ENCODE measurements at regions not wholly inside any gene's neighbourhood (a gene's known extent, or its start where the extent isn't known, plus 50 kb on each side); places are given as distances from the start of the nearest gene placed in this dataset.
A peak's percentile ranks its signal among the peaks of the same experiment; 100 is the strongest.
"Not testable (repeated sequence)": the region's sequence is repeated elsewhere in the genome, so short reads cannot be mapped to it uniquely, and the experiment has no call there.

DNA sequence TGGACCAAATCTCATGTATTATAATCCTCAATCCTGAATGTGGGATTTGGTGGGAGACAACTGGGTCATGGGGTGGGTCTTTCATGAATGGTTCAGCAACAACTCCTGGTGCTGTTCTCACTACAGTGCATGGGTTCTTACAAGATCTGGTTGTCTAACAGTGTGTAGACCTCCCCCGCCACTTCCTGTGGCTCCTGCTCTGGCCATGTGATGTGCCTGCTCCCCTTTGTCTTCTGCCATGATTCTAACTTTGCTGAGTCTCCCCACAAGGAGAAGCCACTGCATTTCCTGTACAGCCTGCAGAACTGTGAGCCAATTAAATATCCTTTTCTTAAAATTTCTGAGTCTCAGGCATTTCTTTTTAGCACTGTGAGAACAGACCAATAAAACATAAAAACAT, 557.5 kb downstream of the GOLGA6L6 start:
- no peak overlapping the region for H3K4me3 ChIP-seq (ENCODE audit: low read depth, low read length)
- DNase-seq (ENCODE audit: low read depth) = peak; percentile 4
- no peak for TF ChIP-seq POLR2A (IDR thresholded peaks at IDR 0.05; ENCODE audit: extremely low read depth, insufficient read length)
- TF ChIP-seq, protein P1, sequence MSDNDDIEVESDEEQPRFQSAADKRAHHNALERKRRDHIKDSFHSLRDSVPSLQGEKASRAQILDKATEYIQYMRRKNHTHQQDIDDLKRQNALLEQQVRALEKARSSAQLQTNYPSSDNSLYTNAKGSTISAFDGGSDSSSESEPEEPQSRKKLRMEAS (IDR thresholded peaks at IDR 0.05; ENCODE audit: low read depth, low read length) = no peak
- TF ChIP-seq CTCF (IDR thresholded peaks at IDR 0.05; ENCODE audit: low read depth, low read length) = no peak
- TF ChIP-seq MYC (IDR thresholded peaks at IDR 0.05; ENCODE audit: low read depth, low read length) = no peak

- DNase-seq (ENCODE audit: low read depth) = no peak
- H3K4me3 ChIP-seq (ENCODE audit: low read depth, low read length) = no peak overlapping the region
- TF ChIP-seq MYC (IDR thresholded peaks at IDR 0.05; ENCODE audit: low read depth, low read length) (no peak), CTCF (IDR thresholded peaks at IDR 0.05; ENCODE audit: low read depth, low read length) (no peak), POLR2A (IDR thresholded peaks at IDR 0.05; ENCODE audit: extremely low read depth, insufficient read length) (no peak)
- TF ChIP-seq, protein P1 (IDR thresholded peaks at IDR 0.05; ENCODE audit: low read depth, low read length) = no peak
Observed at GRCh38 chr15:19974998-19975397, 566.6 kb downstream of the GOLGA6L6 start.

DNA sequence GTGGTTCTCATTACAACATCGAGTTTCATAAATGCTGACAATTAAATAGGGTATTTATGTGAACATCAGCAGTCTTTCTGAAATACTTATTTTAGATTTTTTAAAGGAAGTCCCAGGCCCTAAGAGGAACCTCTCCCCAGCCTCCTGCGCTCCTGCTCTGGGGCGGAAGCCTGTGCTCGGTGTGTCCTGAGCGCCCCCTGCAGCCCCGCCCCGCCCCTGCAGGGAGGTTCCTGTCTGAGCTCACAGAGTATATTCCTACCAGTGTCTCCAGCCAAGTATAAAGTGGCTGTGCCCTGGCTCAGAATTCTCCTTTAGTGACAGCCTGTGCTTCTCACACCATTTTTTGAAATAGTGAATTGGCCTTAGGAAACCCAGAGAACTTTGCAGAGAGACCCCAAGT, 567.9 kb downstream of the GOLGA6L6 start:
- TF ChIP-seq MYC (IDR thresholded peaks at IDR 0.05; ENCODE audit: low read depth, low read length) = no peak
- TF ChIP-seq POLR2A (IDR thresholded peaks at IDR 0.05; ENCODE audit: extremely low read depth, insufficient read length) = no peak
- TF ChIP-seq CTCF (IDR thresholded peaks at IDR 0.05; ENCODE audit: low read depth, low read length) = peak; percentile 70
- TF ChIP-seq, protein P1 (IDR thresholded peaks at IDR 0.05; ENCODE audit: low read depth, low read length) = no peak
- peak; percentile 71 for DNase-seq (ENCODE audit: low read depth)
- H3K4me3 ChIP-seq (ENCODE audit: low read depth, low read length) = no peak overlapping the region

GRCh38 chr15:19972582-19972981, 569.0 kb downstream of the GOLGA6L6 start:
- not testable (repeated sequence) for H3K4me3 ChIP-seq (ENCODE audit: low read depth, low read length); DNase-seq (ENCODE audit: low read depth)

DNA sequence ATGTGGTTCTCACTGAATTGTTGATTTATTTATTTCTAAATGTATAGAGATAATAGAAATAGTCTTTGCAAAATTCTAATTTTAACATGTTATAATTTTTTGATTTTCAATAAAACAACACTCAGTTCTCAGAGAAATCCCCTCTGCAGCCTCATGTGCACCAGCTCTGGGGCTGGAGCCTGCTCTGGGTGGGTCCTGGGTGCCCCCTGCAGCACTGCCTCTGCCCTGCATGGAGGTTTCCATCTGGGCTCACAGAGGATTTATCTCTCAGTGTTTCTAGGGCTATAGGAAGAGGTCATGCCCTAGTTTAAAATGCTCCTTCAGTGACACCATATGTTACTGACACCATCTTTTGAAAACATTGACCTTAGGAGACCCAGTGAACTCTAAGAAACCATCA, 576.0 kb downstream of the GOLGA6L6 start:
- not testable (repeated sequence) for H3K4me3 ChIP-seq (ENCODE audit: low read depth, low read length); DNase-seq (ENCODE audit: low read depth)

GRCh38 chr15:19964480-19964879, 577.1 kb downstream of the GOLGA6L6 start:
- not testable (repeated sequence) for DNase-seq (ENCODE audit: low read depth); H3K4me3 ChIP-seq (ENCODE audit: low read depth, low read length)

GRCh38 chr15:19956124-19956796, 585.3 kb downstream of the GOLGA6L6 start:
- H3K4me3 ChIP-seq (ENCODE audit: low read depth, low read length) = no peak overlapping the region
- TF ChIP-seq, protein P1 (IDR thresholded peaks at IDR 0.05; ENCODE audit: low read depth, low read length) = no peak
- TF ChIP-seq CTCF (IDR thresholded peaks at IDR 0.05; ENCODE audit: low read depth, low read length) (no peak), POLR2A (IDR thresholded peaks at IDR 0.05; ENCODE audit: extremely low read depth, insufficient read length) (no peak), MYC (IDR thresholded peaks at IDR 0.05; ENCODE audit: low read depth, low read length) (no peak)
- no peak for DNase-seq (ENCODE audit: low read depth)

Measured in NB4 (cell line).